Upper lobe of left lung (tissue), 4 donors: ENCODE measurements at regions not wholly inside any gene's neighbourhood (a gene's known extent, or its start where the extent isn't known, plus 50 kb on each side); places are given as distances from the start of the nearest gene placed in this dataset.

Source experiments
- POLR2A ChIP-seq, 4 donors: fragments of 450-650 bp; IDR thresholded peaks; one replicate each; pipeline ENCODE4 v1.5.1; 2016 to 2017; ENCODE audit warnings: antibody characterized with exemption in 4 of 4, mild to moderate bottlenecking in 2 of 4
- POLR2AphosphoS5 ChIP-seq, 2 donors: sonication (generic); formaldehyde crosslinking; IDR thresholded peaks; one replicate each; pipeline ENCODE4 v1.5.1; 2017; ENCODE audit warnings: antibody characterized with exemption in 2 of 2

DNA sequence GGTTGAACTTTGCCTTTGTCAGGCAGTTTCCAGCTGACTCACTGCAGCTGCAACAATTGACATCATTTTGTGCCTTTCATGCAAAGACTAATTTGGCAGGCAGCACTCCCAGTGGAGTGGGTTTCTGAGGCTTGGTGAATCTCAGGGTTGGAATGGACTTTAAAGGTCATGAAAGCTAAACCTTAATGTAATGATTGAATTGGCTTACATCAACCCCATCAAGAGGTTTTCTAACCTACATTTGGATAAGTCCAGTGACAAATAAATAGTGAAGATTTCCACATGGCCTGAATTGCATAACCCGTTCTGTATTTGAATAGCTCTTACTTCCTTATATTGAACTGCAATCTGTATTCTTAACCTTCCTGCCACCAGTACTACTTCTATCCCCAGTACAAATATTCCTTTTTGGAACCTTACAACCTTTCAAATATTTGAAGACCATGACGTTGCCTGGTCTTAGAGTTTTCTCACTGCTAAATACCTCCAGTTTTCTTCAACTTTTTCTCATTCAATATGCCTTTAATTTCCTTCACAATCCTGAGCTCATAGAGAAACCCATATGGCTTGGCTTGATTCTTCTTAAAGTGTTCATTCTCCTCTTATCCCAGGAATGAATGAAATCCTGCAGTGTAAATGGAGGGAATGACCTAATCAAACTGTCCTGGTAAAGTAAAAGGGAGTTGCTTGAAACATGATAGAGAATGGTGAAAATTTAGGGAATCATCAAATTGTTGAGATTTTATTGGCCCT, 168.1 kb upstream of the NOVA1 start:
- TF ChIP-seq POLR2A (IDR thresholded peaks at IDR 0.05) (no peak), POLR2AphosphoS5 (IDR thresholded peaks at IDR 0.05) (no peak)
